Gastrocnemius medialis (tissue), 4 donors: ENCODE measurements at regions not wholly inside any gene's neighbourhood (a gene's known extent, or its start where the extent isn't known, plus 50 kb on each side); places are given as distances from the start of the nearest gene placed in this dataset.

Experiments used
- CTCF ChIP-seq, 5 experiments: fragments of 450-650 bp in 3 of 5; fragments of 200-600 bp in 2 of 5; sonication (generic) in 2 of 5; IDR thresholded peaks in 4 of 5; conservative IDR thresholded peaks in 1 of 5; 1 replicate in 4 of 5; 2 replicates in 1 of 5; pipeline ENCODE4 v1.5.1; 2016 to 2019; ENCODE audit warnings: antibody characterized with exemption in 5 of 5, mild to moderate bottlenecking in 3 of 5, moderate library complexity in 3 of 5
- POLR2A ChIP-seq, 2 donors: fragments of 450-650 bp; IDR thresholded peaks; one replicate each; pipeline ENCODE4 v1.6.1; 2017; ENCODE audit warnings: antibody characterized with exemption in 2 of 2, mild to moderate bottlenecking in 2 of 2, moderate library complexity in 2 of 2

- TF ChIP-seq POLR2A (IDR thresholded peaks at IDR 0.05) (no peak), CTCF (IDR thresholded peaks at IDR 0.05 in 4 of 5, conservative IDR thresholded peaks at IDR 0.05 in 1 of 5) (no peak)
These were observed 108.6 kb downstream of the PPP1R3A start for GRCh38 chr7:113810080-113810744.
